Psoas muscle (tissue), 7 donors: ENCODE measurements at regions not wholly inside any gene's neighbourhood (a gene's known extent, or its start where the extent isn't known, plus 50 kb on each side); places are given as distances from the start of the nearest gene placed in this dataset.

Source experiments
- ATAC-seq, 4 donors: fragments of 200-7000 bp; cut with Tn5 transposase; one replicate each; pipeline ENCODE4 v1.9.1; 2020; ENCODE audit warnings: moderate library complexity in 3 of 4, mild to moderate bottlenecking in 2 of 4
- DNase-seq, 2 donors: peaks; one replicate each; pipeline ENCODE4 v3.0.0-alpha.2; 2020
- H3K27ac ChIP-seq: fragments of 200-600 bp; one replicate; pipeline ENCODE4 v1.8.0; 2022
- H3K27me3 ChIP-seq, 3 donors: fragments of 200-600 bp in 1 of 3; one replicate each; pipeline versions ENCODE4 v1.6.1 to v1.8.0; 2013 to 2022; ENCODE audit warnings: low read length in 2 of 3, mild to moderate bottlenecking in 2 of 3, moderate library complexity in 1 of 3; ENCODE audit not compliant: insufficient read depth in 3 of 3
- H3K36me3 ChIP-seq, 2 donors: fragments of 200-600 bp in 1 of 2; one replicate each; pipeline versions ENCODE4 v1.6.1 to v1.8.0; 2013 to 2022; ENCODE audit warnings: low read depth in 1 of 2, mild to moderate bottlenecking in 1 of 2, moderate library complexity in 1 of 2; ENCODE audit not compliant: insufficient read depth in 1 of 2
- H3K4me1 ChIP-seq: fragments of 200-600 bp; one replicate; pipeline ENCODE4 v1.8.0; 2022
- H3K4me3 ChIP-seq: fragments of 200-600 bp; one replicate; pipeline ENCODE4 v1.8.0; 2022; ENCODE audit warnings: mild to moderate bottlenecking
- H3K9me3 ChIP-seq: fragments of 200-600 bp; one replicate; pipeline ENCODE4 v1.8.0; 2022
- WGBS, 3 donors: extraction: QIAGEN DNeasy Blood & Tissue Kit; methylation state at CpG; one replicate each; pipeline versions ENCODE4 v1.1.6 to v1.1.7; 2013; 5-methylcytosine and 5-hydroxymethylcytosine counted together
- intact Hi-C, 2 donors: fragments of 100-400 bp; cut with DNase I; formaldehyde crosslinking; loops; one replicate each; pipeline versions ENCODE4 v1.11.0 to v1.14.2; 2022
- TF ChIP-seq, protein P1 (sequence below): fragments of 200-600 bp; IDR thresholded peaks from one replicate; pipeline ENCODE4 v1.8.0; 2022; ENCODE audit warnings: antibody characterized with exemption
- donor health status: healthy with polysubstance abuse.
- donor health status: DM: no; HTN: no; CAD: no; lungs with moderate emphysema.
- donor health status: Bipolar disorder and iron deficiency.
- donor health status: healthy.
- donor health status: DM: yes; HTN: yes; CAD: no.
- donor health status: DM: no; HTN: no; CAD: no.
- donor health status: DM: yes; HTN: yes; CAD: no.

DNA sequence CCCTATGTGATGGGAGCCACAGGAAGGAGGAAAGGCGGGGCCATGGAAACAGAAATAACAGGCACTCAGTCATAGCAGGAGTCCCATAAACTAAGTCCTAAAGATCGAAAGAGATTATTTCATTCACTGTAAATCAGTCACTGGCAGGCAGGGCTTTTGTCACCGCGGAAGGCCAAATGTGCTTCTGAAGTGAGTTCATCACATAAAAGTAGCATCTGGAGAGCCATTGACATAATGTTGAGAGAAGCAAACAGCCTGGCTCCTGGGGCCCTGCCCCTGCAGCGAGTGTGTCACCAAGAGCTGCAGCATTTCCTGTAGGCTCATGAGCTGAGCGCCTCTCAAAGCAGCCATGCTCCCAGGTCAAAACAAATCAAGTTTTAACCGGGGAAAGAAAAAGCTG is 476.2 kb downstream of the HAPSTR1 start:
- DNase-seq (no peak), ATAC-seq (no peak)
- no peaks in the 10 kb centered on the region for H3K36me3 ChIP-seq
- no peaks in the 10 kb centered on the region for H3K27me3 ChIP-seq
- H3K4me3 ChIP-seq, result no peak overlapping the region
- intact Hi-C loops, result no loop called here
- no peak overlapping the region for H3K27ac ChIP-seq
- WGBS, 3 donors, result 46 to 50% (median 49%) methylated on average over 7 of the region's 7 CpGs
- H3K9me3 ChIP-seq, result no peaks in the 10 kb centered on the region
- TF ChIP-seq, protein P1, sequence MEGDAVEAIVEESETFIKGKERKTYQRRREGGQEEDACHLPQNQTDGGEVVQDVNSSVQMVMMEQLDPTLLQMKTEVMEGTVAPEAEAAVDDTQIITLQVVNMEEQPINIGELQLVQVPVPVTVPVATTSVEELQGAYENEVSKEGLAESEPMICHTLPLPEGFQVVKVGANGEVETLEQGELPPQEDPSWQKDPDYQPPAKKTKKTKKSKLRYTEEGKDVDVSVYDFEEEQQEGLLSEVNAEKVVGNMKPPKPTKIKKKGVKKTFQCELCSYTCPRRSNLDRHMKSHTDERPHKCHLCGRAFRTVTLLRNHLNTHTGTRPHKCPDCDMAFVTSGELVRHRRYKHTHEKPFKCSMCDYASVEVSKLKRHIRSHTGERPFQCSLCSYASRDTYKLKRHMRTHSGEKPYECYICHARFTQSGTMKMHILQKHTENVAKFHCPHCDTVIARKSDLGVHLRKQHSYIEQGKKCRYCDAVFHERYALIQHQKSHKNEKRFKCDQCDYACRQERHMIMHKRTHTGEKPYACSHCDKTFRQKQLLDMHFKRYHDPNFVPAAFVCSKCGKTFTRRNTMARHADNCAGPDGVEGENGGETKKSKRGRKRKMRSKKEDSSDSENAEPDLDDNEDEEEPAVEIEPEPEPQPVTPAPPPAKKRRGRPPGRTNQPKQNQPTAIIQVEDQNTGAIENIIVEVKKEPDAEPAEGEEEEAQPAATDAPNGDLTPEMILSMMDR, result no peak
- no peaks in the 10 kb centered on the region for H3K4me1 ChIP-seq

DNA sequence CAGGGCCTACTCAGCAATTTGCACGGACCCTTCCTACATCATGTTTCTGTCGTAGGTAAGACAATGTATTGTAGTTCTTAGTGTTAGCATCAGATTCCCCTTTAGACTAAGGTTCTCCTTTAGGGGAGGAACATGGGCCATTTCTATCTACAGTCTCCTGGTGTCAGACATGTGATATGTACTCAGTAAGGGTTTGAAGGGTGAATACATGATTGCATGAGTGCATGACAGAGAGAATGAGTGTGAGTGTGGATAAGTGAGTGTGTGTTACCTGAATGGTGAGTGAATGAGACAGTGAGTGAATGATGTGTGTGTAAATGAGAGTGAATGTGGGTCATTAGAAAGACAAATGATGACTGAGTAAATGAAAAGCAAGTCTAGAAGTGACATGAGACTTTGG is 476.8 kb downstream of the HAPSTR1 start:
- Histone ChIP-seq H3K9me3 (no peaks in the 10 kb centered on the region), H3K4me1 (no peaks in the 10 kb centered on the region), H3K27me3 (no peaks in the 10 kb centered on the region), H3K36me3 (no peaks in the 10 kb centered on the region), H3K4me3 (no peak overlapping the region), H3K27ac (no peak overlapping the region)
- no peak for ATAC-seq
- intact Hi-C loops, result no loop called here
- no peak for DNase-seq
- WGBS, 3 donors, result 62 to 69% (median 65%) methylated on average over 2 of the region's 2 CpGs
- TF ChIP-seq, protein P1, result no peak

DNA sequence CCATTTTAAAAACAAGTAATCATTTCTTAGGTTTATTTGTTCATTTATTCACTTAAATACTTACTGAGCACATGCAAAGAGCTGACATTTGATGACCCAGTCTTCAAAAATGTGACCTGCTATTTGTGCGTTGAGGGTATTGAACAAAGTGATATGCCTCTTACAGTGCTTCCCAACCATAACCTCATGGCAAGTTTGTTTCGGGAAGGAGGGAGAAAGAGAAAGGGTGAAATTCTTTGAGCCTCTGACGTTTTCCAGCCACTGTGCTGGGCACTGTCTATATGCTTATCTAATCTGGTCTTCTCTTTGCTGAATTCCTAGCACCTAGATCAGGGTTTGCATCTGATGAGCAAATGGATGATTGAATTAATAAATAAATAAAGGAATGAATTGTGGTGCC is 479.1 kb downstream of the HAPSTR1 start:
- Histone ChIP-seq H3K36me3 (no peaks in the 10 kb centered on the region), H3K9me3 (no peaks in the 10 kb centered on the region), H3K27ac (no peak overlapping the region), H3K4me1 (no peaks in the 10 kb centered on the region), H3K27me3 (no peaks in the 10 kb centered on the region), H3K4me3 (no peak overlapping the region)
- WGBS, 3 donors, result 56 to 62% (median 61%) methylated on average over 3 of the region's 3 CpGs
- ATAC-seq (no peak), DNase-seq (no peak)
- TF ChIP-seq, protein P1, result no peak
- intact Hi-C loops, result no loop called here

DNA sequence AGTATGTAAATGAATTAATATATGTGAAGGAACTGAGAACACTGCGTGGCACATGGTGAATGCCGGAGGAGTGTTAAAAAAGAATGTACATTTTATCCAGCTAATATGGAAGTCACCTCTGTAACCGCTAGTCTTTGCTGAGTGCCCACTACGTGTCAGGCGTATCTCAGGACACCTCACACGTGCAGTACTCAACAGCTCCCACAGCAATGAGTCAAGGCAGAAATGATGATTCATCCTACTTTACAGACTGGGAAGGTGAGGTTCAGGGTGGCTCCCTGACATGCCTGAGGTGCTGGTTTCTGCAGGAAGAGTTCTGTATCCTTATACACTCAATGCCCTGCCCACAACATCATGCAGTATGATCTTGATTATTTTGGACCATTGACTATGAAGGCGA is 487.0 kb downstream of the HAPSTR1 start:
- Histone ChIP-seq H3K36me3 (no peaks in the 10 kb centered on the region), H3K27ac (no peak overlapping the region), H3K4me1 (no peaks in the 10 kb centered on the region), H3K27me3 (no peaks in the 10 kb centered on the region), H3K9me3 (no peaks in the 10 kb centered on the region), H3K4me3 (no peak overlapping the region)
- no peak for ATAC-seq
- intact Hi-C loops, result no loop called here
- 79 to 80% (median 79%) methylated on average over 7 of the region's 7 CpGs for WGBS, 3 donors
- DNase-seq, result no peak
- TF ChIP-seq, protein P1, result no peak

DNA sequence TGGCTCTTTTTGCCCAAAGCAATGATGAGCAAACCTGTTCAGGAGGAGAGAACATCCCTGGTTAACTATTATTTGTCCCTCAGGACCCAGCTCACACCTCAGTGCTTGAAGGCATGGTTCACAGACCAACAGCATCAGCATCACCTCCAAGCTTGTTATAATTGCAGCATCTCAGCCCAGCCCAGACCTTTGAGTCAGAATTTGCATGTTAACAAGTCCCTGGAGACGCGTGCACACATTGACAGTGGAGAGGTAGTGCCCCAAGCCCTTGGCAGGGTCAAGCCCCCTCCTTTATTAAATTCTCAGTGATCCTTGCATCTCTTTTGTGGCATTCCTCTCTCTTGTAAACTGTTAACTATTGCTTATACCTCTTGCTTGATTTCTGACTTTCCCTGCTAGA is 488.6 kb downstream of the HAPSTR1 start:
- Histone ChIP-seq H3K27me3 (no peaks in the 10 kb centered on the region), H3K4me3 (no peak overlapping the region), H3K4me1 (no peaks in the 10 kb centered on the region), H3K9me3 (no peaks in the 10 kb centered on the region), H3K36me3 (no peaks in the 10 kb centered on the region), H3K27ac (no peak overlapping the region)
- DNase-seq (no peak), ATAC-seq (no peak)
- intact Hi-C loops, result no loop called here
- 71 to 100% (median 84%) methylated on average over 2 of the region's 2 CpGs for WGBS, 3 donors
- TF ChIP-seq, protein P1, result no peak
